HCT116 (cell line): ENCODE measurements at regions not wholly inside any gene's neighbourhood (a gene's known extent, or its start where the extent isn't known, plus 50 kb on each side); places are given as distances from the start of the nearest gene placed in this dataset.

ENCODE experiments used
- EZH2 ChIP-seq: fragments of 200-600 bp; sonication (generic); IDR thresholded peaks from 2 replicates; pipeline ENCODE4 v1.6.1; 2017; ENCODE audit warnings: antibody characterized with exemption, mixed run types
- TF ChIP-seq, protein P1 (sequence below): IDR thresholded peaks from 2 replicates; pipeline ENCODE4 v1.6.1; 2012
- TF ChIP-seq, protein P2 (sequence below), 3 experiments: fragments of 200-600 bp in 1 of 3; sonication (generic) in 1 of 3; IDR thresholded peaks in 2 of 3; conservative IDR thresholded peaks in 1 of 3; 2 replicates each; pipeline ENCODE4 v1.5.1; 2012 to 2017; ENCODE audit warnings: low read depth in 2 of 3, low read length in 2 of 3, antibody characterized with exemption in 1 of 3, borderline replicate concordance in 1 of 3, control low read depth in 1 of 3, mild to moderate bottlenecking in 1 of 3, mixed read lengths in 1 of 3, mixed run types in 1 of 3, moderate library complexity in 1 of 3; ENCODE audit not compliant: insufficient read depth in 1 of 3

DNA sequence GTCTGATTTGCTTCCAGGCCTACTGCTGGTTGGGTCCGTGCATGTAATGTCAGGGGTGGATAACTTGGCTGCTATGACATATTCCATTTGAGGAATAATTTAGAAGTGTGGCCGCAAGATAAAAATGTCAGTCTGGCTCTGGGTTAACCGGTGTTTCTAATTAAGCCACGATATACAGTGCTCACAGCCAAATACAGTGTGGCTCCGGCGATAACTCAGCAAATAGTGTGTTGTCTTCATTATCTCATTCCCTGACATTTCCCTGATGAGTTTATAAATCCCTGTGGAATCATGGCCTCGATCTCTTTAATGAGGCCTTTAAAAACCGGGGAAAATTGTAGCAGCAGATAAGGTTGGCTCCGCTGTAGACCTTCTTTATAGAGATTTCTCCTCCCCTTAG, 1125.0 kb downstream of the TYW1 start:
- no peak for TF ChIP-seq EZH2
- TF ChIP-seq, protein P1, sequence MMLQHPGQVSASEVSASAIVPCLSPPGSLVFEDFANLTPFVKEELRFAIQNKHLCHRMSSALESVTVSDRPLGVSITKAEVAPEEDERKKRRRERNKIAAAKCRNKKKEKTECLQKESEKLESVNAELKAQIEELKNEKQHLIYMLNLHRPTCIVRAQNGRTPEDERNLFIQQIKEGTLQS = no peak
- TF ChIP-seq, protein P2, sequence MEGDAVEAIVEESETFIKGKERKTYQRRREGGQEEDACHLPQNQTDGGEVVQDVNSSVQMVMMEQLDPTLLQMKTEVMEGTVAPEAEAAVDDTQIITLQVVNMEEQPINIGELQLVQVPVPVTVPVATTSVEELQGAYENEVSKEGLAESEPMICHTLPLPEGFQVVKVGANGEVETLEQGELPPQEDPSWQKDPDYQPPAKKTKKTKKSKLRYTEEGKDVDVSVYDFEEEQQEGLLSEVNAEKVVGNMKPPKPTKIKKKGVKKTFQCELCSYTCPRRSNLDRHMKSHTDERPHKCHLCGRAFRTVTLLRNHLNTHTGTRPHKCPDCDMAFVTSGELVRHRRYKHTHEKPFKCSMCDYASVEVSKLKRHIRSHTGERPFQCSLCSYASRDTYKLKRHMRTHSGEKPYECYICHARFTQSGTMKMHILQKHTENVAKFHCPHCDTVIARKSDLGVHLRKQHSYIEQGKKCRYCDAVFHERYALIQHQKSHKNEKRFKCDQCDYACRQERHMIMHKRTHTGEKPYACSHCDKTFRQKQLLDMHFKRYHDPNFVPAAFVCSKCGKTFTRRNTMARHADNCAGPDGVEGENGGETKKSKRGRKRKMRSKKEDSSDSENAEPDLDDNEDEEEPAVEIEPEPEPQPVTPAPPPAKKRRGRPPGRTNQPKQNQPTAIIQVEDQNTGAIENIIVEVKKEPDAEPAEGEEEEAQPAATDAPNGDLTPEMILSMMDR (IDR thresholded peaks at IDR 0.05 in 2 of 3, conservative IDR thresholded peaks at IDR 0.05 in 1 of 3; ENCODE audit: borderline replicate concordance in 1 of 3, insufficient read depth in 1 of 3, low read depth in 2 of 3, low read length in 2 of 3) = no peak
